ENCODE measurements at regions not wholly inside any gene's neighbourhood (a gene's known extent, or its start where the extent isn't known, plus 50 kb on each side); places are given as distances from the start of the nearest gene placed in this dataset.
"Not testable (repeated sequence)": the region's sequence is repeated elsewhere in the genome, so short reads cannot be mapped to it uniquely, and the experiment has no call there.

GRCh38 chr10:18822156-18822555, 162.9 kb downstream of the ARL5B start:
- no peaks in the 10 kb centered on the region for H3K9me3 ChIP-seq
- DNase-seq, result no peak
- intact Hi-C loops (cut with DNase I), result no loop called here
- H3K4me3 ChIP-seq, result no peak overlapping the region
- no peaks in the 10 kb centered on the region for H3K4me1 ChIP-seq
- TF ChIP-seq POLR2A (IDR thresholded peaks at IDR 0.05), result no peak
- TF ChIP-seq CTCF (IDR thresholded peaks at IDR 0.05), result no peak
- no peaks in the 10 kb centered on the region for H3K36me3 ChIP-seq
- H3K27me3 ChIP-seq, result no peaks in the 10 kb centered on the region
- H3K27ac ChIP-seq, result no peak overlapping the region
- 25 to 27% methylated on average over 2 of the region's 2 CpGs for WGBS, 2 donors

GRCh38 chr10:18829259-18829658, 170.0 kb downstream of the ARL5B start:
- intact Hi-C loops (cut with DNase I), result no loop called here
- H3K4me3 ChIP-seq, result no peak overlapping the region

GRCh38 chr10:18830277-18830676, 171.0 kb downstream of the ARL5B start:
- TF ChIP-seq CTCF (IDR thresholded peaks at IDR 0.05), result no peak
- no peak for TF ChIP-seq POLR2A (IDR thresholded peaks at IDR 0.05)

More at GRCh38 chr10:18829259-18829658, 170.0 kb downstream of the ARL5B start:
- H3K36me3 ChIP-seq, result no peaks in the 10 kb centered on the region
- TF ChIP-seq POLR2A (IDR thresholded peaks at IDR 0.05) (no peak), CTCF (IDR thresholded peaks at IDR 0.05) (no peak)
- 63 to 83% methylated on average over 2 of the region's 2 CpGs for WGBS, 2 donors
- DNase-seq, result no peak
- H3K27ac ChIP-seq, result no peak overlapping the region
- no peaks in the 10 kb centered on the region for H3K9me3 ChIP-seq
- H3K27me3 ChIP-seq, result no peaks in the 10 kb centered on the region
- H3K4me1 ChIP-seq, result no peaks in the 10 kb centered on the region

GRCh38 chr10:18856623-18857022, 192.0 kb upstream of the MALRD1 start:
- H3K4me1 ChIP-seq; DNase-seq; H3K9me3 ChIP-seq; intact Hi-C loops (cut with DNase I); H3K27me3 ChIP-seq; H3K4me3 ChIP-seq; H3K36me3 ChIP-seq; H3K27ac ChIP-seq: not testable (repeated sequence)
- WGBS, 2 donors, result 32 to 71% methylated on average over 4 to 7 of the region's 7 CpGs

More at GRCh38 chr10:18830277-18830676, 171.0 kb downstream of the ARL5B start:
- H3K36me3 ChIP-seq, result no peaks in the 10 kb centered on the region
- no peak overlapping the region for H3K4me3 ChIP-seq
- H3K27me3 ChIP-seq, result no peaks in the 10 kb centered on the region
- intact Hi-C loops (cut with DNase I), result no loop called here
- no peaks in the 10 kb centered on the region for H3K9me3 ChIP-seq
- no peak overlapping the region for H3K27ac ChIP-seq
- no peaks in the 10 kb centered on the region for H3K4me1 ChIP-seq
- no peak for DNase-seq
- 50 to 70% methylated on average over 2 of the region's 2 CpGs for WGBS, 2 donors

GRCh38 chr10:18859659-18860058, 188.9 kb upstream of the MALRD1 start:
- Histone ChIP-seq H3K4me3 (no peak overlapping the region), H3K4me1 (no peaks in the 10 kb centered on the region), H3K9me3 (no peaks in the 10 kb centered on the region), H3K36me3 (no peaks in the 10 kb centered on the region), H3K27ac (no peak overlapping the region), H3K27me3 (no peaks in the 10 kb centered on the region)
- intact Hi-C loops (cut with DNase I), result no loop called here
- DNase-seq, result no peak
- no peak for TF ChIP-seq CTCF (IDR thresholded peaks at IDR 0.05)
- no peak for TF ChIP-seq POLR2A (IDR thresholded peaks at IDR 0.05)
- 33 to 57% methylated on average over 1 of the region's 1 CpG for WGBS, 2 donors

GRCh38 chr10:18860186-18860585, 188.4 kb upstream of the MALRD1 start:
- WGBS, 2 donors, result 57 to 58% methylated on average over 7 of the region's 7 CpGs
- intact Hi-C loops (cut with DNase I), result no loop called here
- Histone ChIP-seq H3K4me3 (no peak overlapping the region), H3K36me3 (no peaks in the 10 kb centered on the region), H3K9me3 (no peaks in the 10 kb centered on the region), H3K4me1 (no peaks in the 10 kb centered on the region), H3K27me3 (no peaks in the 10 kb centered on the region), H3K27ac (no peak overlapping the region)
- no peak for DNase-seq
- TF ChIP-seq POLR2A (IDR thresholded peaks at IDR 0.05) (no peak), CTCF (IDR thresholded peaks at IDR 0.05) (no peak)

Data from esophagus squamous epithelium (tissue), 5 donors.